HCT116 (cell line): ENCODE measurements at regions not wholly inside any gene's neighbourhood (a gene's known extent, or its start where the extent isn't known, plus 50 kb on each side); places are given as distances from the start of the nearest gene placed in this dataset.

Experiments
- ATAC-seq: fragments of 200-7000 bp; cut with Tn5 transposase; 2 replicates; pipeline ENCODE4 v1.9.1; 2020; ENCODE audit warnings: mild to moderate bottlenecking, moderate library complexity
- BruUV-seq: library from RNA; stranded (reverse); fragments of 400-500 nt; replicated peaks from 2 replicates; lab custom pipeline; 2021; lab: Mats Ljungman, UMichigan
- CTCF ChIA-PET: fragments of 300-600 bp; sonication (Branson Sonifier 250); formaldehyde crosslinking; loops from one replicate; lab custom pipeline; 2021; ENCODE audit warnings: antibody characterized with exemption; lab: Charles Lee
- POLR2A ChIA-PET: fragments of 300-600, 350-600 bp; sonication (Branson Sonifier 250); formaldehyde crosslinking; loops from one replicate; lab custom pipeline; 2021; ENCODE audit warnings: antibody characterized with exemption; lab: Charles Lee
- RAD21 ChIA-PET, 2 experiments: fragments of 300-600 bp; sonication (Branson Sonifier 250); formaldehyde crosslinking; loops; one replicate each; lab custom pipeline; 2023; ENCODE audit warnings: low total read pairs in 2 of 2; ENCODE audit not compliant: uncharacterized antibody in 2 of 2, unreplicated experiment in 2 of 2, low non-redundant PET in 1 of 2; lab: Charles Lee
- DNase-seq: peaks from one replicate; pipeline ENCODE4 v3.0.0-alpha.2; 2010; ENCODE audit warnings: low read depth, low spot score
- H2AFZ ChIP-seq: fragments of 200-600 bp; shearing (Covaris generic), sonication (generic); 2 replicates; pipeline ENCODE4 v1.6.1; 2017; ENCODE audit warnings: low read depth, mixed run types, mixed read lengths, antibody characterized with exemption, low read length; ENCODE audit not compliant: poor library complexity, severe bottlenecking
- H3K27ac ChIP-seq: 2 replicates; pipeline ENCODE4 v1.5.1; 2012; ENCODE audit warnings: low read depth, low read length
- H3K27me3 ChIP-seq: fragments of 200-600 bp; sonication (generic); 2 replicates; pipeline ENCODE4 v1.6.1; 2016; ENCODE audit warnings: mixed run types, low read length, mixed read lengths; ENCODE audit not compliant: insufficient read depth
- H3K36me3 ChIP-seq, 2 experiments: fragments of 200-500 bp in 1 of 2; fragments of 200-600 bp in 1 of 2; sonication (Bioruptor generic) in 1 of 2; sonication (generic) in 1 of 2; 2 replicates each; pipeline versions ENCODE4 v1.5.1 to v1.6.1; 2014 to 2016; ENCODE audit warnings: low read length in 2 of 2, inconsistent platforms in 1 of 2, mixed read lengths in 1 of 2, mixed run types in 1 of 2; ENCODE audit not compliant: insufficient read depth in 2 of 2, control insufficient read depth in 1 of 2
- H3K4me1 ChIP-seq, 2 experiments: fragments of 200-600 bp in 1 of 2; sonication (generic) in 1 of 2; 2 replicates each; pipeline versions ENCODE4 v1.5.1 to v1.6.1; 2012 to 2017; ENCODE audit warnings: low read length in 2 of 2, inconsistent platforms in 1 of 2, mild to moderate bottlenecking in 1 of 2, mixed read lengths in 1 of 2, mixed run types in 1 of 2, moderate library complexity in 1 of 2; ENCODE audit not compliant: insufficient read depth in 2 of 2, control insufficient read depth in 1 of 2
- H3K4me2 ChIP-seq: fragments of 200-600 bp; sonication (generic); 2 replicates; pipeline ENCODE4 v1.6.1; 2017; ENCODE audit warnings: mixed run types, low read length, mixed read lengths
- H3K4me3 ChIP-seq, 2 experiments: fragments of 200-600 bp in 1 of 2; sonication (generic) in 1 of 2; replicated peaks in 1 of 2; 2 replicates each; pipeline ENCODE4 v1.5.1; 2011 to 2016; ENCODE audit warnings: low read length in 2 of 2, control low read depth in 1 of 2, low read depth in 1 of 2, mild to moderate bottlenecking in 1 of 2, mixed read lengths in 1 of 2, mixed run types in 1 of 2
- H3K79me2 ChIP-seq: fragments of 200-600 bp; sonication (generic); 2 replicates; pipeline ENCODE4 v1.6.1; 2017; ENCODE audit warnings: mild to moderate bottlenecking, mixed run types, low read length, moderate library complexity, mixed read lengths; ENCODE audit not compliant: insufficient read depth
- H3K9ac ChIP-seq: fragments of 200-600 bp; sonication (generic); 2 replicates; pipeline ENCODE4 v1.6.1; 2016; ENCODE audit warnings: low read length, mixed read lengths
- H3K9me2 ChIP-seq: fragments of 200-600 bp; sonication (generic), shearing (Covaris generic); 2 replicates; pipeline ENCODE4 v1.6.1; 2017; ENCODE audit warnings: mixed run types, mild to moderate bottlenecking, moderate library complexity; ENCODE audit not compliant: insufficient read depth
- H3K9me3 ChIP-seq, 2 experiments: fragments of 200-500 bp in 1 of 2; fragments of 200-600 bp in 1 of 2; sonication (Bioruptor generic) in 1 of 2; sonication (generic) in 1 of 2; 2 replicates each; pipeline ENCODE4 v1.6.1; 2014 to 2017; ENCODE audit warnings: low read length in 2 of 2, mixed read lengths in 2 of 2, inconsistent platforms in 1 of 2, low read depth in 1 of 2, mild to moderate bottlenecking in 1 of 2, mixed run types in 1 of 2, moderate library complexity in 1 of 2; ENCODE audit not compliant: control insufficient read depth in 1 of 2, insufficient read depth in 1 of 2
- H4K20me1 ChIP-seq: fragments of 200-600 bp; sonication (generic), shearing (Covaris generic); 2 replicates; pipeline ENCODE4 v1.6.1; 2017; ENCODE audit warnings: mixed run types, mild to moderate bottlenecking, moderate library complexity; ENCODE audit not compliant: insufficient read depth
- CBX3 ChIP-seq: IDR thresholded peaks from 2 replicates; pipeline ENCODE4 v1.6.1; 2012; ENCODE audit warnings: low read depth
- RAD21 ChIP-seq: IDR thresholded peaks from 2 replicates; pipeline ENCODE4 v1.6.1; 2012; ENCODE audit warnings: low read depth, mild to moderate bottlenecking
- SIN3A ChIP-seq: IDR thresholded peaks from 2 replicates; pipeline ENCODE4 v1.6.1; 2012; ENCODE audit warnings: low read depth
- ZNF274 ChIP-seq: fragments of 200-500 bp; sonication (Bioruptor generic); IDR thresholded peaks from 2 replicates; pipeline ENCODE4 v1.6.1; 2014; ENCODE audit warnings: mild to moderate bottlenecking, low read depth, low read length, inconsistent platforms
- intact Hi-C: fragments of 100-400 bp; cut with micrococcal nuclease; formaldehyde crosslinking; loops from 2 replicates; pipeline ENCODE4 v1.10.0; 2022
- TF ChIP-seq, protein P1 (sequence below): IDR thresholded peaks from 2 replicates; pipeline ENCODE4 v1.6.1; 2012; ENCODE audit warnings: low read depth
- TF ChIP-seq, protein P2 (sequence below), 3 experiments: fragments of 200-600 bp in 1 of 3; sonication (generic) in 1 of 3; IDR thresholded peaks in 2 of 3; conservative IDR thresholded peaks in 1 of 3; 2 replicates each; pipeline ENCODE4 v1.5.1; 2012 to 2017; ENCODE audit warnings: low read depth in 2 of 3, low read length in 2 of 3, antibody characterized with exemption in 1 of 3, borderline replicate concordance in 1 of 3, control low read depth in 1 of 3, mild to moderate bottlenecking in 1 of 3, mixed read lengths in 1 of 3, mixed run types in 1 of 3, moderate library complexity in 1 of 3; ENCODE audit not compliant: insufficient read depth in 1 of 3

DNA sequence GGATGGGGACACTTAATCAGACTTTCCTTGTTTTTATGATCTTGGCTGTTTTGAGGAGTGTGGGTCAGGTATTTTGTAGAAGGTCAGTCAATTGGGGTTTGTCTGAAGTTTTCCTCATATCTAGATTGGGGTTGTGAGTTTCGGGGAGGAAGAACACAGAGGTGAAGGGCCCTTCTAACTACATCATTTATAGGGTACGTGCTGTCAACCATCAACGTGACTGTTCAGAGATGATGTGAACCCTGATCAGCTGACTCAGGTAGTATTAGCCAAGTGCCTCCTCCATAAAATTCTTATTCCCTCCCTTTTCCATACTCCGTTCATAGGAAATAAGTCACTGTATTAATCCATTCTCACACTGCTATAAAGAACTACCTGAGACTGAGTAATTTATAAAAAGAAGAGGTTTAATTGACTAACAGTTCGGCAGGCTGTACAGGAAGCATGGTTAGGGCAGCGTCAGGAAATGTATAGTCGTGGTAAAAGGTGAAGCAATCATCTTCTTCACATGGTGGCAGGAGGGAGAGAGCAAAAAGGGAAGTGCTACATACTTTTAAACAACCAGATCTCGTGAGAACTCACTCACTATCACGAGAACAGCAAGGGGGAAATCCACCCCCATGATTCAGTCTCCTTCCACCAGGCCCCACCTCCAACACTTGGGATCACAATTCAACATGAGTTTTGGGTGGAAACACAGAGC is 547.1 kb upstream of the LINC00305 start (continued):
- TF ChIP-seq, protein P1, sequence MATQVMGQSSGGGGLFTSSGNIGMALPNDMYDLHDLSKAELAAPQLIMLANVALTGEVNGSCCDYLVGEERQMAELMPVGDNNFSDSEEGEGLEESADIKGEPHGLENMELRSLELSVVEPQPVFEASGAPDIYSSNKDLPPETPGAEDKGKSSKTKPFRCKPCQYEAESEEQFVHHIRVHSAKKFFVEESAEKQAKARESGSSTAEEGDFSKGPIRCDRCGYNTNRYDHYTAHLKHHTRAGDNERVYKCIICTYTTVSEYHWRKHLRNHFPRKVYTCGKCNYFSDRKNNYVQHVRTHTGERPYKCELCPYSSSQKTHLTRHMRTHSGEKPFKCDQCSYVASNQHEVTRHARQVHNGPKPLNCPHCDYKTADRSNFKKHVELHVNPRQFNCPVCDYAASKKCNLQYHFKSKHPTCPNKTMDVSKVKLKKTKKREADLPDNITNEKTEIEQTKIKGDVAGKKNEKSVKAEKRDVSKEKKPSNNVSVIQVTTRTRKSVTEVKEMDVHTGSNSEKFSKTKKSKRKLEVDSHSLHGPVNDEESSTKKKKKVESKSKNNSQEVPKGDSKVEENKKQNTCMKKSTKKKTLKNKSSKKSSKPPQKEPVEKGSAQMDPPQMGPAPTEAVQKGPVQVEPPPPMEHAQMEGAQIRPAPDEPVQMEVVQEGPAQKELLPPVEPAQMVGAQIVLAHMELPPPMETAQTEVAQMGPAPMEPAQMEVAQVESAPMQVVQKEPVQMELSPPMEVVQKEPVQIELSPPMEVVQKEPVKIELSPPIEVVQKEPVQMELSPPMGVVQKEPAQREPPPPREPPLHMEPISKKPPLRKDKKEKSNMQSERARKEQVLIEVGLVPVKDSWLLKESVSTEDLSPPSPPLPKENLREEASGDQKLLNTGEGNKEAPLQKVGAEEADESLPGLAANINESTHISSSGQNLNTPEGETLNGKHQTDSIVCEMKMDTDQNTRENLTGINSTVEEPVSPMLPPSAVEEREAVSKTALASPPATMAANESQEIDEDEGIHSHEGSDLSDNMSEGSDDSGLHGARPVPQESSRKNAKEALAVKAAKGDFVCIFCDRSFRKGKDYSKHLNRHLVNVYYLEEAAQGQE = no peak
- TF ChIP-seq SIN3A (no peak), RAD21 (no peak), CBX3 (no peak)
- TF ChIP-seq, protein P2, sequence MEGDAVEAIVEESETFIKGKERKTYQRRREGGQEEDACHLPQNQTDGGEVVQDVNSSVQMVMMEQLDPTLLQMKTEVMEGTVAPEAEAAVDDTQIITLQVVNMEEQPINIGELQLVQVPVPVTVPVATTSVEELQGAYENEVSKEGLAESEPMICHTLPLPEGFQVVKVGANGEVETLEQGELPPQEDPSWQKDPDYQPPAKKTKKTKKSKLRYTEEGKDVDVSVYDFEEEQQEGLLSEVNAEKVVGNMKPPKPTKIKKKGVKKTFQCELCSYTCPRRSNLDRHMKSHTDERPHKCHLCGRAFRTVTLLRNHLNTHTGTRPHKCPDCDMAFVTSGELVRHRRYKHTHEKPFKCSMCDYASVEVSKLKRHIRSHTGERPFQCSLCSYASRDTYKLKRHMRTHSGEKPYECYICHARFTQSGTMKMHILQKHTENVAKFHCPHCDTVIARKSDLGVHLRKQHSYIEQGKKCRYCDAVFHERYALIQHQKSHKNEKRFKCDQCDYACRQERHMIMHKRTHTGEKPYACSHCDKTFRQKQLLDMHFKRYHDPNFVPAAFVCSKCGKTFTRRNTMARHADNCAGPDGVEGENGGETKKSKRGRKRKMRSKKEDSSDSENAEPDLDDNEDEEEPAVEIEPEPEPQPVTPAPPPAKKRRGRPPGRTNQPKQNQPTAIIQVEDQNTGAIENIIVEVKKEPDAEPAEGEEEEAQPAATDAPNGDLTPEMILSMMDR (IDR thresholded peaks at IDR 0.05 in 2 of 3, conservative IDR thresholded peaks at IDR 0.05 in 1 of 3; ENCODE audit: borderline replicate concordance in 1 of 3, insufficient read depth in 1 of 3, low read depth in 2 of 3, low read length in 2 of 3) = no peak

DNA sequence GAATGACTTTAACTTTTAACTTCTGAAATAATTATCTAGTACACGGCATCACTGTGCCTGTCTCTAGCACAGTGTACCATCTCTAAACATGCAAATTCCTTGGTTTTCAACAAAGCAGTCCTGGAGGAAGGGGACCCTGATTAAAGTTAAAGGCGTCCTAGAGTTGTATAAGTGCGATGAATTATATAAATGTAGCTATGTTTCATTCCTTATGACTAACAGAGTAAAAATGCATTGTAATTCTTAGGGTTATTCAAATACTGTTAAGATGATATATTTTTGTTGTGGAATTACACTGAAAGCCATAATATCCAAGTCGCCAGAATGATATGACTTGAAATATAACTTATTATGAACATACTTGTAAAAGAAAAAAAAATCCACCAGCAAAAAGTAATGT is 544.9 kb upstream of the LINC00305 start:
- POLR2A ChIA-PET = no interaction called here
- no peak overlapping the region for H3K4me2 ChIP-seq
- no peaks in the 10 kb centered on the region for H3K27me3 ChIP-seq
- no peaks in the 10 kb centered on the region for H3K9me2 ChIP-seq
- H3K36me3 ChIP-seq = no peaks in the 10 kb centered on the region
- no peak overlapping the region for H3K9ac ChIP-seq
- ATAC-seq (no peak), DNase-seq (no peak)
- H3K4me3 ChIP-seq = no peak overlapping the region
- no peak overlapping the region for H3K27ac ChIP-seq
- peaks cover 7 to 29% of the 10 kb centered on the region in 2 experiments; a peak in 2 of 4 replicates for H3K9me3 ChIP-seq
- RAD21 ChIA-PET = no interaction called here
- no peaks in the 10 kb centered on the region for H3K4me1 ChIP-seq
- H3K79me2 ChIP-seq = no peaks in the 10 kb centered on the region
- CTCF ChIA-PET = no interaction called here
- no peak overlapping the region for H2AFZ ChIP-seq
- no peaks in the 10 kb centered on the region for H4K20me1 ChIP-seq
- intact Hi-C loops = no loop called here
- no TSS peak for BruUV-seq
- no peak for TF ChIP-seq ZNF274
